HG03025 (cell line): ENCODE measurements at regions not wholly inside any gene's neighbourhood (a gene's known extent, or its start where the extent isn't known, plus 50 kb on each side); places are given as distances from the start of the nearest gene placed in this dataset.

ENCODE experiments used
- ATAC-seq: cut with Tn5 transposase; IDR thresholded peaks from one replicate; pipeline ENCODE4 v1.9.1; 2021; ENCODE audit warnings: mild to moderate bottlenecking, moderate library complexity; ENCODE audit not compliant: unreplicated experiment, low FRiP score

GRCh38 chr20:39865446-39865845, 823.6 kb downstream of the MAFB start:
- ATAC-seq = no peak

GRCh38 chr20:39862470-39862891, 826.6 kb downstream of the MAFB start:
- no peak for ATAC-seq

GRCh38 chr20:39861381-39861780, 827.7 kb downstream of the MAFB start:
- no peak for ATAC-seq

- no peak for ATAC-seq
Observed at GRCh38 chr20:39857835-39858234, 831.2 kb downstream of the MAFB start.

- ATAC-seq = no peak
Observed at GRCh38 chr20:39857187-39857586, 831.8 kb downstream of the MAFB start.

GRCh38 chr20:39855799-39856198, 833.2 kb downstream of the MAFB start:
- no peak for ATAC-seq

GRCh38 chr20:39855056-39855455, 834.0 kb downstream of the MAFB start:
- no peak for ATAC-seq

GRCh38 chr20:39853636-39854035, 835.4 kb downstream of the MAFB start:
- ATAC-seq = no peak

GRCh38 chr20:39853050-39853449, 836.0 kb downstream of the MAFB start:
- ATAC-seq = no peak

- ATAC-seq = no peak
Observed at GRCh38 chr20:39851459-39851858, 837.6 kb downstream of the MAFB start.

- ATAC-seq = no peak
Observed at GRCh38 chr20:39850821-39851330, 838.2 kb downstream of the MAFB start.

- ATAC-seq = no peak
Observed at GRCh38 chr20:39850246-39850645, 838.8 kb downstream of the MAFB start.

- ATAC-seq = no peak
Observed at GRCh38 chr20:39849664-39850063, 839.4 kb downstream of the MAFB start.

GRCh38 chr20:39849171-39849570, 839.9 kb downstream of the MAFB start:
- no peak for ATAC-seq

- no peak for ATAC-seq
Observed at GRCh38 chr20:39839399-39840119, 849.5 kb downstream of the MAFB start.

GRCh38 chr20:39837561-39837960, 851.5 kb downstream of the MAFB start:
- no peak for ATAC-seq

- no peak for ATAC-seq
Observed at GRCh38 chr20:39835130-39835842, 853.8 kb downstream of the MAFB start.

GRCh38 chr20:39830903-39831302, 858.1 kb downstream of the MAFB start:
- no peak for ATAC-seq

- peak; percentile 68 for ATAC-seq
Observed at GRCh38 chr20:39829661-39830060, 859.4 kb downstream of the MAFB start.

- no peak for ATAC-seq
Observed at GRCh38 chr20:39829256-39829655, 859.8 kb downstream of the MAFB start.

- no peak for ATAC-seq
Observed at GRCh38 chr20:39825950-39826349, 863.1 kb downstream of the MAFB start.

- ATAC-seq = no peak
Observed at GRCh38 chr20:39825524-39825923, 863.4 kb downstream of the DHX35 start.
